HG03457 (cell line): ENCODE measurements at regions not wholly inside any gene's neighbourhood (a gene's known extent, or its start where the extent isn't known, plus 50 kb on each side); places are given as distances from the start of the nearest gene placed in this dataset.

ENCODE experiments used
- ATAC-seq: cut with Tn5 transposase; IDR thresholded peaks from one replicate; pipeline ENCODE4 v1.9.1; 2021; ENCODE audit warnings: moderate number of reproducible peaks; ENCODE audit not compliant: unreplicated experiment

DNA sequence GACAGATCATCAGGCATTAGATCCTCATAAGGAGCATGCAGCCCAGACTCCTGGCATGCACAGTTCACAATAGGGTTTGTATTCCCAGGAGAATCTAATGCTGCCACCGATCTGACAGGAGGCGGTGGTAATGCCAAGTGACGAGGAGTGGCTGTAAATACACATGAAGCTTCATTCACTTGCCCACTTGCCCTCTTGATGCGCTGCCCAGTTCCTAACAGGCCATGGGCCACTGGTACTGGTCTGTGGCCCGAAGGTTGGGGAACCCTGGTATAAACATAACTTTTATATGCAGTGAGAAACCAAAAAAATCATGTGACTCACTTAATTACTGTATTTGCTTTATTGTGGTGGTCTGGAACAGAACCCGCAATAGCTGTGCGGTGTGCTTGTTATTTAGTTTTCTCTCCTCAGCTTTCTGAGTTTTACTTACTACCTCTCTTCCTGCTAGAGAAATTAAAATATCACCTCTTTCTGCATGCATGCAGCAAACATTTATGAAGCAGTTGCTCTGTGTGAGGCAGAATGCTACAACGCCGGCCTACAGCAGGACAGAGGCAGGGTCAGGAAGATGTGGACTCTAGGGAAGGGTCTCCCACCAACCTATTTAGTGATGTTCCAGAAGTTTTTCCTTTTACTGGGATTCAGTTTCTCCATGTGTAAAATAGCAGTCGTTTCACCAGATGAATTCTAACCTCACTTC lies 151.3 kb downstream of the MAF start:
- ATAC-seq = no peak

DNA sequence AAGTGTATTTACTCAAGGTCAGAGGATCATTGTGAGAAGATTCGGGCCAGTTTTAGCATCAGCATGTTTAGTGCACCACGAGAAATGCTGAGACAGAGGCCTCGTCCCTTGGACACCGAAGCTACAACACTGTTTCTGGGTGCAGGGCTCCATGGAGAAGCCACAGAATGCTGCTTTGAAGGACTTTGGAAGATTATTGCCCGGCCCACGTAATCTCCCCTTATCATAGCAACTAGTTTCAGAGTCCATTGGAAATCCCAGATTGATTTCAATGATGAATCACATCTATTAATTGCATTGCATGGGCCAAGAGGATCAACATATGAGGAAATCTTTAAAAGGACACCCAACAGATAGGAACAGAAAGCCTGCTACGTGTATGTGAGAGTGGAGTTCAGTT lies 156.0 kb downstream of the MAF start:
- ATAC-seq = no peak

DNA sequence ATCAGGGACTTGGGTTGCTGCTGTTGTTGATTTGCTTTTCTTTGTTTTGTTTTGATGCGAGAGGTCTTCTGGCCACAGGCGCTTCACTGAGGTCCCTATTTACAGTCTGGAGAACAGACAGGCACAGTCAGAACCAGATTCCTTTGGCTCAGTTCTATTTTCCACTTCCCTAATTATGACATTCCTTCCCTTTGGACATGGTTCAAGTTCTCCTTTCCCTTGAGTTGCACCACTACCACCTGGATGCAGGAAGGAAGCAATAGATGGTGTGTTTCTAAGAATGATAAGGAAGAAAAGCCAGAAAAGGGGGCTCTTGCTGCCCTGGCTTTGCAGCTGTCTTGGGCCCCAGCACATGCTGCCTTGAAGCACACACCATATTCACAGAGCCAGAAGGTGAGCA lies 160.6 kb downstream of the MAF start:
- ATAC-seq = no peak

DNA sequence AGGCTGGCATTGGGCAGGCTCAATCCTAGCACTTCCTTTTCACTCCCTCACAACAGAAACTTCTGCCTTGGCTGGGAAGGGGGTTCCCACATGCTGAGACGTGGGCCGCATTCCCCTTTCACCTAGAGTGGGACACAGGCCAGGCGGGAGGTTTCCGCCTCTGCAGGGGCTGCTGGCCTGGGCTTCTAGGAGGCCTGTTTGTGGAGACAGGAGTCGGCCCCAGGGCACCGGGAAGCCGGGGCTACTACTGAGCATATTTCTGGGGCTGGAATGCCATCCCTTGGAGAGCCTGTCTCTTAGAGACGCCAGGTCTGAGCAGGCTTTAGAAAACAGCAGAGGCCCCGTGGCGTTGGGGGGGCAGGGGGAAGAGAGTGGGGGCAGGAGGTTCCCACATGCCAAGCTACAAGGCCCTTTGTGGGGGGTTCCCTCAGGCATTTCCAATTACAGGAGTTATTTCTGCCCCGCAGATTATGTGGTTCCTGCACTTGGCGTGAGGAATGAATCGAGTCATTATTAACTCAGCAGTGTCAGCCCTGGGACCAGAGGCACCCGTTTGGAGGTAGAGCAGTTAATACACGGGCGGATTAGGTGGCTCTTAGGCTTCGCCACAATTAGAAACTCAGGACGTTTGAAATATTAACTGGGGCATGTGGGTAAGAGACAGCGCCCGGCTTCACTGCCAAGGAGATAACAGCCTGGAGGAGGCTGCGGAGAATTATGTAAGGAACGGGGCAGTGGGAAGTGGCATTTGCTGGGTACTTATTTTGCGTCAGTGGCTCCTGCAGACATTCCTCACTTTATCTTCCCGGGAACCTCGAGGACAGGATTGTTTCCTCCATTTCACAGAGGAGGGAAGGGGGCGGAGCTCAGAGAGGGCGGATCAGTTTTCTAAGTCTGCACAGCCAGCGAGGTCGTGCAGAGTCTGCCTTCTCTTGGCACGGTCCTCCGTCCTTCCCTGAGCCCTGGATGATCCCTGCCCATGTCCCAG lies 162.5 kb downstream of the MAF start:
- no peak for ATAC-seq

DNA sequence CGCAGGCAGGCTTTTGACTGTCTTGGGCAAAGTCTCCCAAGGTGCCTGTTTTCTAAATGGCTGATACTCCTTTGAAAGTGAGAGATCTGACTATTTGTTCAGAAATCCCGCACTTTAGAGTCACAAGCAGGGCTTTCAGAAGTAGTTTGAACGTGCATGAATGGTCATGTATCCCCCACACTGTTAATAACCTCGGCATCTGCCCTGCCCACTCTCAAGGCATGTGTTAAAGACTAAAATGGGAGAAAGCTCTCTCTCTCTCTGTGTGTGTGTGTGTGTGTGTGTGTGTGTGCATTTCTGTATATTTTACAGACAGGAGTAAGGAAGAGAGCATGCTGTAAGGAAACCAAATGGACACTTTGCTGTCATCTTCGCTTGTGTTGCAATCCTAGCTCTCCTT lies 163.7 kb downstream of the MAF start:
- ATAC-seq = no peak

DNA sequence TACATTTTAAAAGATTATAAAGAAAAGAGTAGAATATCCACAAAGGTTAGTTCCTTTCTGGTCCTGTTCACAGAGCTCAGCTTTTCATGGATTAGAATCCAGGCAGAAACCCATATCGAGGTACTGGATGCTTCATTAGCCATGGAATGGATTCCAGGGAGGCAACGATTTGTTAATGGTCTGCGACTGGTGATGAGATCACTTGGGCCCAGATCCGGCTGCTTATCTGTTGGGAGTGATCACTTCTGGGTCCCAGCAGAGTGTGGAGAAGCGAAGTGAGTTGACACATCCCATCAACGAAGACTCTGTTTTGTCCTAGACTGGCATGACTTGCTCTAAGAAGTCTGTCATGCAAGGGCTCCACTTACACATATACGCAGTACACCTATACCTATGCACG lies 165.8 kb downstream of the MAF start:
- no peak for ATAC-seq

DNA sequence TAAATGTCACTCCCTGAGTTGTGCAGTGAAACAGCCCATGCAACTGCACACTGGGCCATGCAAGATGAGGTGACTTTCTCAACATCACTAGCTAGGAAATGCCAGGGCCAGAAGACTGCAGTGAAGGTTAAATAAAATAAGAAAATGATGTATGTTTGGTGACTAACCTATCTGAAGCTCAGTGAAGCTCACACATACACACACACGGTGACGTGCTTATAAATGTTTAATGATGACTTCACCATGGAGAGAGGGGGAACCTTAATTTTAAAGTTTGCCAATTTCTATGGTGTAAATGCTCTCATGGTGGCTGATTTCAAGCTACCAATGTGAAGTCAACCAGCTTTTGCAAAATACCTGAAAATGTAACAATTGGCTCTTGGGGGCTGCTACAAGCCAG lies 166.4 kb downstream of the MAF start:
- no peak for ATAC-seq

DNA sequence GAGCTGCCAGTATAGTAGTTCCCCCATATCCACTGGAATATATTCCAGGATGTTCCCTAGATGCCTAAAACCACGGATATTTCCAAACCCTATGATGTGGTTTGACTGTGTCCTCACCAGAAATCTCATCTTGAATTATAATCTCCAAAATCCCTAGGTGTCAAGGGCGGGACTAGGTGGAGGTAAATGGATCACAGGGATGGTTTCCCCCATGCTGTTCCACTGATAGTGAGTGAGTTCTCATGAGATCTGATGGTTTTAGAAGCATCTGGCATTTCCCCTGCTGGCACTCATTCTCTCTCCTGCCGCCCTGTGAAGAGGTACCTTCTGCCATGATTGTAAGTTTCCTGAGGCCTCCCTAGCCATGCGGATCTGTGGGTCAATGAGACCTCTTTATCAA lies 168.6 kb downstream of the MAF start:
- no peak for ATAC-seq

DNA sequence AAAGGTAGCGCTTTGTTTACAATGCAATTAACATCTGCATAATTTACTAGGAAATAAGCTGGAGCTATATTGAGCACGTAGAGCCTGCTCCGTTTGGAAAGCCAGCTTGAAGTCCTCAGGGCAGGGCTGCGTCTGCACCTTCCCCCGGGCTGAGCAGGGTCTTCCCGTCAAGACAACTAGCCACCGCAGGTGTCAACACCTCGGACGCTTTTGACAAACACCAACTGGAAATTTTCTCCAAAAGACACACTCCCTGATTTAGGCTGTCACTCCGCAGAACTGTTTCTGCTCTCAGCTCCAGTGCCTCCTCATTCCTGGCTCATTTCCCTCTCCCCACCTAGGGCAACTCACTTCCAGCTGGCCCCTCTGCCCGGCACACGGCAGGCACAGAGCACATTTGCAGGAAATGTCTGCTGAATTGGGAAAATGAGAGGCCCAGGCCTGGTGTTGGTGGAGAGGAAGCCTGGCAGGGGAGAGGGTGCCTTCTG lies 170.3 kb downstream of the MAF start:
- no peak for ATAC-seq

DNA sequence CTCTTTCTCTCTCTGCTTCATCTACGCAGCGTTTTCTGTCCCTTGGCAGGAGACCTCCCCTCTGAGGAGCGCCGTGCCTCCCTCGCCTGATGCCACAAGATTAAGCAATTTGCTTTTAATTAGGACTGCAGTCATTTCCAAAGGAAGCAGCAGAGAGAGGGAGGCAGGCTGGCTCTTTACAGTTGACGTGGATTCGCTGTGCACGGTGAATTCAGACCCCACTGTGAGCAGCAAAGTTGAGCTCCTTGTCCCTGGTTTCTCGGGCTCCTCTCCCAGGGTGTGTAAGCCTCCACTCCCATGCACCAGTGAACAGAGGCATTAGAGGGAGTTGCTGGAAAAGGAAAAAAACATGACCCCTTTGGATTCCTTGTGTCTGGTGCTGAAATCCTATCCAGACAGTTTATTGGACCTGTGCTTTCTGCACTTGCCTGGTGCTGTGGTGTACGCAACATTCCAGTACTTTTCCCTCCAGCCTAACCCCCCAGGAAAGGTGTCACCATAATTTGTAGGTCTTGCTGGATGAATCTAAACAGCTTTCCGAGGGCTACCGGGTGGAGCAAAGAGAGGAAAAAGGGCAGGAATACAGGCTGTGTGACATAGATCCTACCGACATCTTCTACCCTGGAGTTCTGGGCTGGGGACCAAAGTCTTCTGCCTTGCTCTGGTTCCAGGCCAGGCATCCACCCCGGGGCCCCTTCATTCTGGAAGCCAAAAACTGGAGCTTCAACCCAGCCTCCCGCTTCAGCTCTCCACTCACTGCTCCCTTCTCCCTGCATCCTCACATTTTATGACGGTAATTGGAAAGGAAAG lies 171.0 kb downstream of the MAF start:
- ATAC-seq = no peak

DNA sequence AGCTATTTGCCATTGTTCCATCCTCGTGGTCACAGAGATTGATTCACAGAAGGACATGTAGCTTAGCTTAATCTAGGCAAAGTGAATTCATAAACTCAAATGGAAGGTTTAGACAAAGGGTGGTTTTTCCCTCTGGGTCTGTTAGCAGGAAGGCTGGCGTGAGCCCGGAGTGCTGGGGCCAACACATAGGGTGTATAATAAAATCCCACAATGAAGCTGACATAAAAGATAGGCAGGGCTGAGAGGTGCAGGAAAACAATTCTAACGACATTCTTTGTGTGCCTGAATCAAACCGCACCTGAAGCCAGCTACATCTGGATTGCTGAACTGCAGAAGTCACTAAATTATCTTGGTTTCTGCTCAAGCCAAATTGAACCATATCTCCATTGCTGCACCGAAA lies 173.9 kb downstream of the MAF start:
- ATAC-seq = no peak

DNA sequence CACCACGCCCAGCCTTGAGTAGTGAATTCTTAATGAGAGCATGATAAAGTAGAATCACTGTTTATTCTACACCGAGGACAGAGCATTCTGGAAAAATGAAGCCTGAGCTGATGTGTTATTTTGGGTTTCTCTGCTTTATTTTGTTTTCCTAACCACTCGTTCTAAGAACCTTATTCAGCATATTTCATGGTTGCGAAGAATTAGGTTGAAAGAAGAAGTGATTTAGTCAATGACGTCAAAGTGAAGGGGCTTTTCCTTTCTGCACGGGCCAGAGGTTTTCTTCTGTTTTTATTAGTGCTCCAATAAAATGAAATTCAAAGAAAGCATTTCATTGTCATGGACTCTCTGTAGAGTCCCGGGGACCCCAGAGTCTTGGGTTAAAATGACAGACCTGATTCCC lies 178.5 kb downstream of the MAF start:
- ATAC-seq = no peak

DNA sequence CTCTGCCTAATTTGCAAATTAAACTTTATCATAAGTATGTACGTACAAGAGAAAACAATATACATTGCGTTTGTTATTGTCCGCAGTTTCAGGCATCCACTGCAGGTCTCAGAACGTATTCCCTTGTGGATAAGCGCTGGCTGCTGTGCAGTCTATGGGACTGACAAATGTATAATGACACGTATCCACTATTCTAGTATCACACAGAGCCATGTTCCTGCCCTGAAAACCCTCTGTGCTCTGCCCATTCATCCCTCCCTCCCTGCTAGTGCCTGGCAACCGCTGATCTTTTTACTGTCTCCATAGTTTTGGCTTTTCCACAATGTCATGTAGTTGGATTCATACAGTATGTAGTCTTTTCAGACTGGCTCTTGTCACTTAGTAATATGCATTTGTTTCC lies 179.4 kb downstream of the MAF start:
- ATAC-seq = no peak

DNA sequence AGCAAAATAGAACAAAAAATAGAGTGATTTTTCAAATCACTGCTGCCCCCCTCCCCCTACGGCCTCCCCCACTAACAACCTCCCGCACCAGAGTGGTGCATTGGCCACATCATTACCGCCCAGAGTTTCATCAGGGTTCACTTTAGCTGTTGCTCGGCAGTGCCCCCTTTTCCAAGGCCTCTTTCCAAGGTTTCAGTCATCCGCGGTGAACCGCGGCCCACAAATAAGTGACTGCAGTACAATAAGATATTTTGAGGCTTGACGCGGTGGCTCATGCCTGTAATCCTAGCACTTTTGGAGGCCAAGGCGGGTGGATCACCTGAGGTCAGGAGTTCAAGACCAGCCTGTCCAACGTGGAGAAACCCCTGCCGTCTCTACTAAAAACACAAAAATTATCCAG lies 180.0 kb downstream of the MAF start:
- no peak for ATAC-seq

DNA sequence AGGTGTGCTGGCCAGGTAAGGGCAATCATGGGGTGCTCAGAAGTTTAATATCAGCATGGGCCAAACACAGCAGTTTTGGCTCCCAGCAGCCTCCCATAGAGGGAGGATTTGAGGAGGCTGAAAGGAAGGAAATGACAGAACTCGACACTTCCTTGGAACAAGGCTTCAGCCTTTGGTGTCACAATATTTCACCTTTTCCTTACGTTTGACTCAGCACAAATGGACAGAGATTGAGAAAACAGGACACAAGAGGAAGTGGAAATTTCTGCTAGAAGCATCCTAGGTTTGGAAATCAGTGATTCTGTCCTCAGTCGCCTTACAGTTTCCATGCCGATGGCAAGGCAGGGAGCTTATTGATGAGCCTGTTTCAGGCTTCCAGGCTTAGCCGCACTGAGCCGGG lies 181.4 kb downstream of the MAF start:
- ATAC-seq = no peak

DNA sequence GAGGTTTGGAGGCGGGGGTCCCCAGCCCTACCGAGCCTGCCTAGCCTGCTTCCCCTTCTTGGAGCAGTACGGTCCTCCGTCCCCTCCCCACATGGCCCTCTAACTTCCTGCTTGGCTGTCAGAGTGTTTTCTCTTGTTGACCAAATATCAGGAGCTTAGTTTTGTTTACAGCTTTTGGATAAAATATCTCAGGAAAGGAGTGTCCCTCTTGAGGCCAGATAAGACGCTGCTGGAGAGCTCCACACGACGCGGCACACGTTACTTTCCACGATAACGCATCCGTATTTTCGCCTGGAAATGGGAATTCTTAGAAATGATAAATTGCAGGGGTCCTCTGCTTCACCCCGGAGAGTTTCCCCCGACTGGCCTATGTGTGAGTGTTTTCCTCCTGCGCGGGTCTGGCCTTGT lies 182.9 kb downstream of the MAF start:
- no peak for ATAC-seq

DNA sequence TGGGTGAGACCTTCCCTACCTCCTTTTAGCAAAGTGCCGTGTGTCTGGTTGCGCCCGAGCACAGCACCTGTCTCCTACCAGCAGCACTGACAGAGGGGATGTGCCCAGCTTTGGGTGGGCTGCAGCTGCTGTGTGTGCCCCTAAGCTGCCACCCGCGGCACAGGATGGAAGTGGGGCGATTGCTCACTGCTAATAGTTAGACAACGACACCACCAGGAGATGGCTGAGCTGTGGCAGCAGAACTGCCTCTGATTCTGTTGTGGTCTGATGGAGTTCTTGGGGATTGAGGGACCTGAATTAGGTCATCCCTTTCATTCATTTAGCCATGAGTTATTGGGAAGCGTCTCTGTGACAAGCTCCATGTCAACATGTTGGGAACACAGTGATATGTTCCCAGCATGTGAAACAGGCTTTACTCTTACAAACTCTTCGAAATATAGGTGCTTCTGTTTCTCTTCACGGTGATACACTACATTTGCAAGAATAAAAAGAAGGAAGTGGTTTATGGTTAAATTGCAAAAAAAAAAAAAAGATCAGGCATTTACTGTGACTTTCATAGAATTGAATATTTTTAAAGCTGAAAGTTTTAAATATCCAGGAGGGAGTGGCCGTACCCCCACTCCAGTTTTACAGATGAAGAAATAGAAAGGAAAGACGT lies 184.4 kb downstream of the MAF start:
- ATAC-seq = no peak

DNA sequence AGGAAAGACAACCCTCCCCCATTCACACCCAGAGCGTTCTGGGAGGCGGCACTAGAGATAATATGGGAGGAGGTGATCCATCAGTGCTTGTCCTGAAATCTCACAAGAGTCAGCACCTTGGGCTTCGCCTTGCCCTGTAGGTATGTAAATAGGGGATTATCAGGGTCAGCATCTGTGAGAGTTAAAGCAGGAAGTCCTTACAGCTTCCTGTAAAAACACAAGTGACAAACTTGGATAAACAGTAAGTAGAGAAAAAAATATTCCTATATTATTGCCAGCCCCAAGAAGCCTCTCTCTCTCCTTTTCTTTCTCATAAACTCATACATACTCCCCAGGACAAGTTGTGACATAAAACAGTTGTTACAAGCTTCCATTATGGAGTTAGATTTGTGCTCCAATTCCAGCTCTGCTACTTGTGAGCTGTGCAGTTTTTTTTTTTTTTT lies 187.7 kb downstream of the MAF start:
- no peak for ATAC-seq

DNA sequence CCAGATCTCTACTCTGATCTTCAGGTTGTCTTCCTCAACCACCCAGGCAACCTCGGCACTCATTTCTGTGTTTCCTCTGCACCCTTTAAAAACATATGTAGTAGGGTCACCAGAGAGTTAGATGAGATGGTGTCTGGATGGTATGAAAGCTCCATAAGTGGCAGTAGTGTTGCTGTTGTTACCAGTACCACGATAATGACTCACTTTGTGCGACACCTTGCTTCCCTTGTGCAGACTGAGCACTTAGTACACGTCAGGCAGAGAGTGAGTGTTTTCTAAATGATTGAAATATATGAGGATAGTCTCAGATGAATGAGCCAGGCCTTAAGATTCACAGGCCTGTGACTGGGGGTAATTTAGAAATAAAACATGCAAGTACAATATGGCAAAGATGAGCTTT lies 188.7 kb downstream of the MAF start:
- no peak for ATAC-seq

DNA sequence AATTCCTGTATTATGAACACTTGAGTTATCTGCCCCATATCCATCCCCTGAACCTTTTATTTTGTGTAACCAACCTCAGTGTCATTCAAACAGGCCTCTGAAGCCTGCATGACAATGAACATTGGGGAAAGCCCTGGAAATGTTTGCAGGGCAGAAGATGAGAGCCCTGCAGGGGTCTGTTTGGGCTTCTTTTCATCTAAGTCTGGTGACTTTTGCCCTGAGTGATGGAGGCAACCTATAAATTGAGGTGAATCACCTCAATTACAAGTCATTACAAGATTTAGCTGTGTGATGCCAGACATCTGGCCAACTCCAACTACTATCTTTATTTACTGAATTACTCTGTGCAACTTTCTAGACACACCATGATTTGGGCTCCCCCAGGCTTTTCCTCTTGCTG lies 189.2 kb downstream of the MAF start:
- ATAC-seq = no peak

DNA sequence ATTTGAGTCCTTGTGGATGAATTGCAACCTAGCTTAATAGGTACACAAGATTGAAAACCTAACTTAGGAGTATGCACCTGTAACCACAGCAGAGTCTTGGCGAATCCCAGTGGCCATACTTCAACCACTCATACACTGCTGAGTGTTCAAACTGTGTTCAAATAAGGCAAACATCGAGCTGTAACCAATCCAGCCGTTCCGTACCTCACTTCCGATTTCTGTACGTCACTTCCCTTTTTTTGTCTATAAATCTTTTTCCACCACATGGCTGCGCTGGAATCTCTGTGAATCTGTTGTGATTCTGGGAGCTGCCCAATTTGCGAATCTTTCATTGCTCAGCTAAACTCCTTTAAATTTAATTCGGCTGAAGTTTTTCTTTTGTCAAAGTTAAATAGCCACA lies 190.6 kb downstream of the MAF start:
- ATAC-seq = no peak
